Vagina (tissue), 2 donors: ENCODE measurements at regions not wholly inside any gene's neighbourhood (a gene's known extent, or its start where the extent isn't known, plus 50 kb on each side); places are given as distances from the start of the nearest gene placed in this dataset.

Source experiments
- POLR2A ChIP-seq, 2 donors: fragments of 450-650 bp; IDR thresholded peaks; one replicate each; pipeline ENCODE4 v1.6.1; 2017; ENCODE audit warnings: antibody characterized with exemption in 2 of 2, mild to moderate bottlenecking in 2 of 2, moderate library complexity in 2 of 2
- TF ChIP-seq, protein P1 (sequence below), 3 experiments: fragments of 450-650 bp in 2 of 3; fragments of 200-600 bp in 1 of 3; sonication (generic) in 1 of 3; IDR thresholded peaks; one replicate each; pipeline ENCODE4 v1.5.1; 2017 to 2019; ENCODE audit warnings: antibody characterized with exemption in 3 of 3, mild to moderate bottlenecking in 2 of 3, moderate library complexity in 2 of 3

DNA sequence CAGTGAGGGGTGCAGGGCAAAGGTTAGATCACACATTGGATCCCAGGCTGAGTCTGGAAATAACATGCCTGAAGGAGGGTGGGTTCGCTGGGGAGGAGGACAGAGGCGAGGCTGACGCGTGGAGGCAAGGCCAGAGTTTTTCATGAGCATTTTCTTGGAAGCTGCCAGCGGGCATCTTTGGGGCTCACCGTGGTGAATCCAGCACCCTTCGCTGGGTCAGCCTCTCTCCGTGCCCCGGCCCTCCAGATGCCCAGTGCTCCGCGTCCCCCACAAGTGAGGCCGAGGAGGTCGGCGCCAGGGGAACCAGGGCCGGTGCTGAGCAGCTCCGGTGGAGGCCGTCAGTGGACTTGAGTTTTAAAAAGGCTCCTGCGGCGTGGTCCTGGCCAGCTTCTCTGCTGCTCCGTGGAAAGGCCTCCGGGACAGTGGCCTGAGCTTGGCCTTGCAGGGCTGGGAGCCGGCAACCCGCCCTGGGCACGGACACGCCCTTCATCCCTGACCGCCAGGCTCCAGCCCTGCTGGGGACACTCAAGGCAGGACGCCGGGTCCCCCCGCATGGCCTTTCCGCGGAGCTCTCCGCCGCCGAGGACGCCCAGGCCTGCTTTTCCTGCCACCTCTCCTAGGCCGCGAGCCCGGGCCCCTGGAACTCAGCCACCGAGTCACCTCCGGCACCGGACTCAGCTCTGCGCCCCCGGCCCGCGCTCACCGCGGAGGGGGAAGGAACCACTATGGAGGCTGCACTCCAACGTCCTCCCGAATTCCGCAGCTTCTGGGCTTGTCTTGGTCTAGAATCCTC is 114.3 kb downstream of the THBS2 start:
- TF ChIP-seq, protein P1, sequence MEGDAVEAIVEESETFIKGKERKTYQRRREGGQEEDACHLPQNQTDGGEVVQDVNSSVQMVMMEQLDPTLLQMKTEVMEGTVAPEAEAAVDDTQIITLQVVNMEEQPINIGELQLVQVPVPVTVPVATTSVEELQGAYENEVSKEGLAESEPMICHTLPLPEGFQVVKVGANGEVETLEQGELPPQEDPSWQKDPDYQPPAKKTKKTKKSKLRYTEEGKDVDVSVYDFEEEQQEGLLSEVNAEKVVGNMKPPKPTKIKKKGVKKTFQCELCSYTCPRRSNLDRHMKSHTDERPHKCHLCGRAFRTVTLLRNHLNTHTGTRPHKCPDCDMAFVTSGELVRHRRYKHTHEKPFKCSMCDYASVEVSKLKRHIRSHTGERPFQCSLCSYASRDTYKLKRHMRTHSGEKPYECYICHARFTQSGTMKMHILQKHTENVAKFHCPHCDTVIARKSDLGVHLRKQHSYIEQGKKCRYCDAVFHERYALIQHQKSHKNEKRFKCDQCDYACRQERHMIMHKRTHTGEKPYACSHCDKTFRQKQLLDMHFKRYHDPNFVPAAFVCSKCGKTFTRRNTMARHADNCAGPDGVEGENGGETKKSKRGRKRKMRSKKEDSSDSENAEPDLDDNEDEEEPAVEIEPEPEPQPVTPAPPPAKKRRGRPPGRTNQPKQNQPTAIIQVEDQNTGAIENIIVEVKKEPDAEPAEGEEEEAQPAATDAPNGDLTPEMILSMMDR (IDR thresholded peaks at IDR 0.05), result no peak
- no peak for TF ChIP-seq POLR2A (IDR thresholded peaks at IDR 0.05)
